SKM-1 treated with dmso at 0.1 percent for 144 hours (cell line): ENCODE measurements at regions not wholly inside any gene's neighbourhood (a gene's known extent, or its start where the extent isn't known, plus 50 kb on each side); places are given as distances from the start of the nearest gene placed in this dataset.

Experiments
- DNase-seq: peaks from one replicate; lab custom pipeline; 2025; ENCODE audit not compliant: unreplicated experiment; lab: John Stamatoyannopoulos, UW

DNA sequence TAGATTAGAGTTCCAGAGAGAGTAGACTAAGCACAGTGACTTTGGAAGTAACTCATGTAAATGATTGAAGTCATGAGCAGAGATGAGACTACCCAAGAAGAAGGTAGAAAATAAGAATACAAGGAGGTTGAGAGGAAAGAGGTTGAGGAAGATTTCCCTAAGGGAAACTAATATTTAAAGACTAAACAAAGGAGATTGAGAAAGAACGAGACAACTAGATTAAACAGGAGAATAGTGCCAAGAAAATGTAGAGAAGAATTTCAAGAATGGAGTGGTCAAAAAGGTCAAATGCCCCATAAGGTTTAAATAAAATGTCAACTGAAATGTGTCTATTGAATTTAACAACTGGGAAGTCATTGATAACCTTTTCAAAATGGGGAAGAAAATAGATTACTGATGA, 59.0 kb downstream of the RPS29 start:
- no peak for DNase-seq

DNA sequence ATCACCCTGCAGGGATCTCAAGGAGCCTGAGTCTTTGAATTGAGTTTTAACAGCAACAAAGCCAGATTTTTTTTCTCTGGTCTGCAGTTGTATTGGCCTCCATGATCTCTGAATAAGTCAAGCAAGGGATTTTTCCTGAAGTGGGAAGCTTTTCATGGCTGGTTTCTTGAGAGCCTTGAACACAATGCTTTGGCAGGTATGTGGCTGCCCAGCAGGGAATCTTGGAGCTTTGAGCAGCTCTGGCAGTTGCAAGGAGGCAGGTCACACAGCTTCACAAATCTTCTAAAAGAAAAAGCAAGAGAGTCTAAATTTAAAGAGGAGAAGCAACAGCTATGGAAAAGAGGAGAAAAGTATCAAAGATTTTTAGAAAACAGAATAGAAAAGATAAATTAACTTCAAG, 60.1 kb downstream of the RPS29 start:
- DNase-seq = no peak

DNA sequence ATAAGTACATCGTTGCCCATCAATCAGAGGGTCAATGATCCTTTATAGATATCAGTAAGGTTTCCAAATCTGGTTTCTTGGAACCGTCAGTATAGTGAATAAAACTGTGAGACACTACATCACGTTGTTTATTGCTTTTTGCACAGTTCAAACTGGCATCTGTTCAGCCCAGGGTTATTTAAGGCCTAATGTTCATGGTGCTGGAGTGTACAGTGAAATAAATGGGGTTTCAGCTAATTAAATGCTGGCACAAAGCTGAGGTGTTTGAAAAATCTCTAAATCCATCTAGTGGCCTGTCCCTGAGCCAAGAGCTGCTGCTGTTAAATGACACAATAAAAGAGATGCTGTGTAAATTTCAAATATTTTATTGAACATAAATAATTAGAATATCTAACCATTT, 69.9 kb downstream of the RPS29 start:
- DNase-seq = no peak

DNA sequence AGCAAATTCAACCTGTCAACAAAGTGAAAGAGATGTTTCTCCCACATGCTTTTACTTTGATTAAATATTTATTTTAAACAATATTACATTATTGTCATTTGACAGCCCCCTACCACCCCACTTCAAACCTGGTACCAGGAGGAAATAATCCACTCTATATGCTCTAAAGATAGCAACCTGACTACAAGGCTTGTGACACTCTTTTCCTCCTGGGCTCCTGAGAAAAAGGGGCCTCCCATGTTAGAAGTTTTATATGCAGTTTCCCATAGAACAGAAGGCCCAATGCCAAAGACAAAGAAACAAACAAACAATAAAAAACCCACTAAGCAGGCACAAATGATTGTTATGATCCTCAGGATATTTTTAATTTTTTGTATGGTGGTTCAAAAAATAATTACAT, 73.6 kb downstream of the RPS29 start:
- DNase-seq = no peak

DNA sequence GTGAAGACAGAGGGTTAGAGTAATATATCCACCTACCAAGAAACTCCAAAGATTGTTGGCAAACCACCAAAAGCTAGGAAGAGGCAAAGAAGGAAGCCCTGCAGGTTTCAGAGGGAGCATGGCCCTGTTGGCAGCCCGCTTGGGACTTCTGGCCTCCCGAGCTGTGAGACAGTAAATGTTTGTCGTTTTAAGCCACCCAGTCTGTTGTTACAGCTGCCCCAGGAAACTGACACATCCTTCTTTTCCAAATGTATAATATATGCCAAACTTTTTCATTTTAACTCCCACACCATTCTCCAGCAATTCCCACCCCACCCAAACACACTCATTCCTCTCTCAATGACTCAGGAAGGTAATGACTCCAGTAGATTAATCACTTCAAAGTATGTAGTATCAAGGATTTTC, 74.0 kb downstream of the RPS29 start:
- DNase-seq = no peak

DNA sequence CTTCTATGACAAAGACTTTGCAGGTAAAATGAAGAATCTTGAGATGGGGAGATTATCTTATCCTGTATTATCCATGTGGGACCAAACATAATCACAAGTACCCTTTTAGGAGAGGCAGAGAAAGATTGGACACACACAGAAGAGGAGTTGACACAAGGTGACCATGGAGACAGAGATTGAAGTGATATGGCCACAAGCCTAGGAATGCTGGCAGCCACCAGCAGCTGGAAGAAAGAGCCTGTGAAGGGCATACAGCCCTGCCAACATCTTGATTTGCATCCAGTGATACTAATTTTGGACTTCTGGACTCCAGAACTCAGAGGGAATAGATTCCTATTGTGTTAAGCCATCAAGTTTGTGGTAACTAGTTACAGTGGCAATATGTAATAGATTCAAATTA, 78.1 kb downstream of the RPS29 start:
- no peak for DNase-seq

DNA sequence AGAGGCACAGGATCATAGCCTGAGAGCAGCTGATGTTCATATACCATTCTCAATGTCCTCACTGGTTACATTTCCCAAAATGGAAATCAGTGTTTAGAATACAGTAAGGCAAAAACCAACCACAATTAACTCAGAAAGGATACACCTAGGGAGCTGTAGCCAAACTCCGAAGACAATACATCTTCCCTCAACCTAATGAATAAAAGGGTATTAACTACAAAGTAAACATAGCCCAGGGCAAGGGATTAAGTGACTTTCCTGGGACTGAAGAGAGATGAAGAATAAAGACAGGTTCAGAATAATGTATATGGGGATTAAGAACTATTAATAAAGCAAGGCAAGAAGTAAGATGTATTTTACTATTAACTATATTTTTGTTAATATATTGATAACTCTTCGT, 79.5 kb downstream of the RPS29 start:
- no peak for DNase-seq

DNA sequence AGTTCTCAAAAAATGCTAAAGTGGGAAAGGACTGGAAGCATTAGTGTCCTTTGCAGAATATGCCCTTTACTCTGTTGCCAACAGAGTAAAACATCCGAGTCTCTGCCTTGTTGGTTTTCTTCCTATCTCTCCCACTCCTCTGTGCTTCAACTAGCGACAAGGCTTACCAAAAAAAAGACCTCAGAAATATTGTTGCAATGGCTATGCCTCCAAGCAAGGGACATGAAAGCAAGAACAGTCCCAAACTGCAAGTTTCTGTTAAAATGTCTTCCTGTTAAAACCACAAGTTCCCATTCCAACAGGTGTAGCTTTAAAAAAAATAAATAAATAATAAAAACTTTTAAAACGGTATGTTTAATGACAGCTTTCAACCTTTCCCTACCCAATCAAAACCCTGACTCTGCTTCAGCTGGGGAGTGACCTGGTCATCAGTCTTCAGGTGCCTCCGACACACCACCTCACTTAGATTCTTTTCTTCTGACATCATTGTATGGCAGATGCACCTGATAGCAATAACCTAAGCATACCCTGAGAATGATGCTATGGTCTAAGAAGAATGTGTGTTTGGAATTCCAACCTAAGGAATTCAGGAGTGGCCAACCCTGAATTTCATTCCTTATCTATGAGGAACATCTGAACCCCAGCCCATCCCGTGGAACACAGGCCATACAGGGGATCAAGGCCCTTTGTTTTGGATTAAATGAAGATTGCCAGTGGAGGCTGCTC, 81.0 kb downstream of the RPS29 start:
- DNase-seq = no peak

DNA sequence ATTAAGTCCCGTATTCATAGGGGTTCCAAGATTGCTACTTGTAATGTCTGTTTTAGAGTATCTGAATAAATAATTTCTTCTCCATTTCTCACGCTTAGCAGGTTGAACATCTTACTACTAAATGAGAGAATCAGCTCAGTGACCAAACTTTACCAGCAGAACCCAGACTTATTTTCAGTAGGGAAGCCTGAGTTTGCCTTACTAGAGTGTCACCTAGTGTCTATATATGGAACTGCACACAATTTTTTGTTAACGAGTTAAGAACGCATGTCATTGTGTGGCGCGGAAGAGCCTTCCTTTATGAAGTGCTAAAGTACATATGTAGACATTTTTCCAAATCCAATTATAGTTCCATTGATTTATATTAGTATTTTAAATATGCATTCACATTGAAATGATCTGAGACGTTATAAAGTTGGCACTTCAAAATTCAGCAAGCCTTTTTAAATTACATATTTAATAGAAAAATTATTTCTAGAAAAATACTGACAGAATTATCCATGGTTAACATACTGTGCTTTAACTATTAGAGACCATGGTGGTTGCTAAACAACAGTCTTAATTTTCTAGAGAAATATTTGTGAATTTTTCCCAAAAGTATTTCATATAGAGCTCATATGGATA, 88.3 kb downstream of the RPS29 start:
- DNase-seq = peak; percentile 15

DNA sequence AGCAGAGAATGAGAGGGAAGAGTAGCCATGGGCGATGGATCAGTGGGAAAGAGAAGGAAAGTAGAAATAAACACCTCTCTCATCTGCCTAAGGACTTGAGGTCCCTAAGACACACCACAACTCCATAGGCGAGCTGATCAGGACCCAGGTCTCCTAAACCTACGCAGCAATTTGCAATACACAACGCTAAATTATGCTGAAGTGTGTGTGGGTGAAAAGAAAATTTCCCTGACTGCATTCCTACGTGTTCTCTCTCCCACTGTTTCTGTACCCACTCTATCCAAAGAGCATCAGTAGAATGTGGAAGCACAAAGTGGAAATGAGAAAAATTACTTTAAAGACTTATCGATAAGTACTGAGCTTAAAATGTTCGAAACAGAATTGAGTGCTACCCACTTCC, 88.9 kb downstream of the RPS29 start:
- DNase-seq = no peak

DNA sequence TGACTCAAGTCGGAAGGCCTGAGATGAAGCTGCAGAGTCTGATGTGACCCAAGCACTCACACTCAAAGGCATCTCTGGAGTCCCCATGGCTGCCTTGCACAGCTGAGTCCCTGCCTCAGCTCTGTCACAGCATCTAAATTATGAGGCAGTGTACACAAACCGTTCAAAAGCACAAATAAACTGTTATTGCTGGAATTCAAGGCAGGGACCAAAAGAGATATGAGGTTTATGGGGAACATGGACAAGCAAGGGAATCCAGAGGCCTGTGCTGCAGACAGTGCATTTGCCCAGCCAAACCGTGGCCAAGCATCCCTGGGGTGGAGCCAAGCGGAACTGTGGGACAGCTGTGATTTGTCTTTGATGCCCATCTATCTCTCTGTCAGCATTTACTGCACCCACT, 91.3 kb downstream of the RPS29 start:
- DNase-seq = no peak

DNA sequence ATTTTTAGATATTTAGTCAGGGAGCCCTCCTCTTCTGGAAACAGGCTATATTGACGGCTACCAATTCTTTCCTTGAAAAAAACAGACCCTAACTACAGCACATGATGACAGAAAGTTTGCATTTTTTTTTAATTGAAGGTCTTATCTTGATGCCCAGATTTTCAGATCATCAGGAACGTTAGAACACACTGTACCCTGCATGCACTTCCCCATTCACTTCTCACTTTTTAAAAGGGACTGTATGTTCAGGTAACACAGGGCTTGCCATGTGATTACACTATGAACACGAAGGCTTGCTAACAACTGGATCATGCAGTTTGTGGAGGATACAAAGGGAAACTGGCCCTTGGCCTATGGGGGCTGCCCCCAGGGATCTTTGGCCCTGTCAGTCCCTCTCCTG, 92.6 kb downstream of the RPS29 start:
- DNase-seq = no peak

DNA sequence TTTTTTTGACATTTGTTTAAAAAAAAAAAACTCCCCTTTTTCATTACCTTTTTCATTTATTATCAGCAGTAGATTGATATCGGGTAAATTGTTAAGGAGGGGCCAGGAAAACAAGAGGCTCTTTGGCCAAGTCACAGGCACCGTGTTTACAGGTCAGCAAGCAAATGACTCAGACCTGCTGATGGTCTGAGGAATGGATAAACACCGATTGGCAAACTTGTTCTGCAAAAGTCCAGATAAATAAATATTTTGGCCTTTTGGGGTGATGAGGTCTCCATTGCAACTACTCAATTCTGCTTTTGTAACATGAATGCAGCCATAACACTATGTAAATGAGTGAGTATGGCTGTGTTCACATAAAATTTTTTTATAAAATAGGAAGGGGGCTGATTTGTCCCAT, 94.0 kb downstream of the RPS29 start:
- no peak for DNase-seq

DNA sequence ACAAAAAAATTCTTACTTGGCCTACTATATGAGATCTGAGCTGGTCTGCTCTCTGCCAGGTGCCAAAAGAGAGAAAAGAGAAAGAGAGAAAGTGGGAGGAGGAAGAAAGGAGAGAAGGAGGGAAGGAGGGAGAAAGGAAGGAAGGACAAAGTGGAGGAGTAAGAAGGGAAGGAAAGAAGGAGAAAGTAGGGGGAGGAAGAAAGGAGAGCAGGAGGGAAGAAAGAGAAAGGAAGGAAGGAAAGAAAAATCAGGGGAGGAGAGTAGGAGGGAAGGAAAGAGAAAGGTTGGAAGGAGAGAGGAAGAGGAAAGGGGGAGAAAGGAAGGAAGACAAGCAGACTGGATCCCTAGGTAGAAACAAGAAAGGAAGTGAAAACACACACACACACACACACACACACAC, 96.8 kb downstream of the RPS29 start:
- DNase-seq = no peak

DNA sequence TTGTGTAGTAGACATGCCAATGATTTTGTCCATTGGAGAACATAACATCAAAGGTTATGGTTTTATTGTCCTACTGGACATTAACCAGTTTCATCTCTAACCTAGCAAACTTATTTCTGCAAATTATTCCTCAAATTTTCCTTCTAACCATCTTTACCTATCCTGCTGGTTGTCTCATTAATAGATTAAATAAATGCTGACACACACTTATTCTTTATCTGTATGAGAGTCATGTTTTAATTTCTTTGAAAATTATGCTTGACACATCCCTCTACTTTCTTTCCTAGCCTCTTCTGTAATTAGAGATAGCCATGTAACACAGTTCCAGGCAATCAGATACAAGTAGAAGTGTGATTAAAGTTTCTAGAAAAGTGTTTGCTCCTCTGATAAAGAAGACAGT, 98.9 kb downstream of the RPS29 start:
- DNase-seq = no peak

DNA sequence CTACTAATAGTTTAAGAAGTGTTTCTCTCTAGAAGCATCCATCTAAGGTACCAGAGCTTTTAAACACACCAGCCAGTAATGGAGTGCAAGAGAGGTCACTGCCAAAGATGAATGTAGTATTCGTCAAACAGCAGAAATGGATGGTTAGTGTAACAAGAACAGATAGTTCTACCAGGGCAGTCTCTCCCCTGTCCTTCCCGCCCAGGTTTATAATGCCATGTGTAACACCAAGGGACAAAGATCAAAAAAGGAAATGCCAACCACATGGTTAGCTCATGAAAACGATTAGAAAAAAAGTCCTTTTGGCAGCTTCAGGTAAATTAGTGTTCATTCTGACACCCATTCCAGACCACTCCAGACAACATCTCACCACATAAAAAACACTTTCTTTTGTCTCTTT, 100.9 kb downstream of the RPS29 start:
- no peak for DNase-seq

DNA sequence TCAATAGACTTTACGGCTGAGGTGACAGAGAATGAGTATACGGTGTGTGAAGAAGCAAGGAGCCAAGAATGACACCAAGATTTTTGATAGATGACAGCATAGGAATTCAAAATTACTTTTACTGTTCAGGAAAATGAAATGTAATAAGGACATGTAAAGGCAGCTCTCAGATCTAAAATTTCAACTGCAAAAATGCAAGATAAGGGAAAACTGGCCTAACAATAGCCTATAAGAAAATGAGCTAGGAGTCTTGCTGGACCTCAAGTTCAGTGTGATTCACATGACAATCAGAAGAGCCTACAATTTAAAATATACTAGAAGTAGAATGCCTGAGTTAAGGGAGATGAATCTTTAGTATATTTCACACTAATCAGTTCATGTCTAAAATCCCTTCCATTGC, 102.0 kb downstream of the RPS29 start:
- no peak for DNase-seq

DNA sequence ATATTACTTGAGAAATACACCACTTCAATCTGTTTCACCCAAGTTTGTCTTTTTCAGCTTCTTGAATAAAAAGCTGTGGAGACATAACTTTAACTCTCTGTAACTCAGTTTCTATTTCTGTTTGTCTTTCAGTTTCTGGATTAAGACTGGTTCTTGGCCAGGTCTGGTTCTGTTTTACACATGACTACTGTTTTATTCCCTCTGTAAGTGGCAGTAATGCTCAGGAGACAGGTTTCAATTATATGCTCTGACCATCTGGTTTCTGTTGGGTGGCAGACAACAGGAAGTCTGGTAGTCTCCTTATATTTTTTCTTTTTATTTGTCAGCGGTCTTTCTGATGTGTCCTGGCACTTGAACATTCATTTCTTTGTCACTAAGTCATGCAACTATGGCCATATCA, 102.9 kb downstream of the RPS29 start:
- no peak for DNase-seq

DNA sequence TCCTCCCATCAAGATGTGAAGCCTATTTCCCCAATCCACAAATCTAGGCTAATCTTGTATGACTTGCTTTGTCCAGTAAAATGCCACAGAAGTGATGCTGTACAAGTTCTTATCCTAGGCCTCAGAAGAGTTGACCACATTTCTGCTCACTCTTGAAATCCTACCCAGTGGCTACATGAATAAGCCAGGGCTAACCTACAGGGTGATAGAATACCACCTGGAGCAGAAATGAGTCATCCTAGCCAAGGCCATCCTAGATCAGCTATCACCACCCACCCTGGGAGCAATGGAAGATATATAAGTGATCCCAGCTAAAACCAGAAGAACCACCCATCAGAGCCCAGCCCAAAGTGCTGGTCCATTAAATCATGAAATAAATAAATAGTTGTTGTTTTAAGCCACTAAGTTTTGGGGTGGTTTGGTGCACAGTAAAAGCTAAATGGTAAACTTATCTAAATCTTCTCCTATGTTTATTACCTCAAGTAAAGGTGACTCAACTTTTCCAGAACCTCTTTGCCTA, 105.1 kb downstream of the RPS29 start:
- DNase-seq = no peak

DNA sequence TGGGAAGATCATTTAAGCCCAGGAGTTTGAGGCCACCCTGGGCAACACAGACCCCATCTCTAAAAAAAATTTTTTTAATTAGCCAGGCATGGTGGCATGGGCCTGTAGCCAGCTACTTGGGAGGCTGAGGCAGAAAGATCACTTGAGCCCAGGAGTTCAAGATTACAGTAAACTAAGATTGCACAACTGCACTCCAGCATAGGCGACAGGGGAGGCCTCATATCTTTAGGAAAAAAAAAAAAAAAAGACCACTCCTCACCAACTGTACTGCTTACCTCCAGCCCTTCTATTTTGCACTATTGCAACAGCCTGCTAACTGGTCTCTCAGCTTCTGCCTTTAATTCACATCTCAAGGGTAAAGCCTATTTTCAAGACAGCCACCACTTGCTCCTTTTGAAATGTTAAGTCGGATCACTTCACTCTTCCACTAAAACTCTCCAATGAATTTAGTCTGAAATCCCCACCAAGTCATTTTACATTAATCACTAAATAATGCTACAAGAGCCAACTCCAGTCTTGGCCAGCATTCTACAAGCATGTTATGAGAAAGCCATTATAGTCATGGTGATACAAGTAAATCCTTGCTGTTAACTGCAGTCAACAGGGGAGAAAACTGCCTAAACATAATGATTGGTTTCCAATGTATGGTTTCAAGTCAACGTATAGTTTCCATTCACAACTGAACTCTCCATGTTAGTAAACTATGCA, 106.0 kb downstream of the RPS29 start:
- DNase-seq = no peak

DNA sequence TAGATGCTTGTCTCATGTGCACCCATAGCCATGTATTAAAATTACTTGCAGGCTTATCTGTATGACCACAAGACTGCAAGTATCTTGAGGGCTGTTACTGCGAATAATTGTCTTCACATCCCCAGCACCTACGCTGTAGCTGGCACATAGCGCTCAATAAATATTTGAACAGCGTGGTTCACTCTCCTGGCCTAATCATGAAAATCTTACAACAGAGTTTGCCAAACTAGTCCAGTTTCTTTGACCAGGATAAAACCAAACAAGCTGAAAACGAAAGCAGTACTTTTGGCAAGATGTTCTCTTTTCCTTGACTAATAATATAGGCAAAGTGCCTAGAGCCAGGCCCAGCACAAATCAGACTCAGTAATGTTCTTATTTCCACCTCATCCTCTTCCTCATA, 106.7 kb downstream of the RPS29 start:
- DNase-seq = no peak

DNA sequence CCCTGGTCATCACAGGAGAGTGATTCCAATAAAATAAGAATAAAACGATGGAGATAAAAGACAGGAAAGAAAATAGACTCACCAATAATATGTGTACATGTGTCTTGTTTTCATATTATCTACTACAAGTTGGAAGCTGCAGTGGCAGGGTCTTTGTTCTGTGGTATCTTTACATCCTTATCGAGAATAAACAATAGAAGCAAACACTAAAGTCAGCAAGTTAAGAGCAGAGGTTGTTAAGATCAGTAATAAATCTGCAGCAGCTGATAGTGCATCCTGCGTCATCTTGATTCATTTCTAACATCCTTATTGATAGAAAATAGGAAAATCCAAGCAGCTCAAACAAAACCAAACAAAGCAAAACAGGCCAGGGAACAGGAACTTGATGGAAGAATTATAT, 107.4 kb downstream of the RPS29 start:
- DNase-seq = no peak
